BE2C (cell line): ENCODE measurements at regions not wholly inside any gene's neighbourhood (a gene's known extent, or its start where the extent isn't known, plus 50 kb on each side); places are given as distances from the start of the nearest gene placed in this dataset.

Source experiments
- DNase-seq: peaks from one replicate; pipeline ENCODE4 v3.0.0-alpha.2; 2020
- H3K27me3 ChIP-seq: fragments of 250-450 bp; sonication (Bioruptor Pico); 2 replicates; pipeline ENCODE4 v1.5.1; 2020; ENCODE audit warnings: mild to moderate bottlenecking
- H3K36me3 ChIP-seq: fragments of 250-450 bp; sonication (Bioruptor Pico); 2 replicates; pipeline ENCODE4 v1.5.1; 2020; ENCODE audit warnings: mild to moderate bottlenecking
- H3K4me1 ChIP-seq: fragments of 250-450 bp; sonication (Bioruptor Pico); 2 replicates; pipeline ENCODE4 v1.5.1; 2020
- H3K4me3 ChIP-seq: 2 replicates; pipeline ENCODE4 v1.5.1; 2011; ENCODE audit warnings: low read depth, low read length
- H3K9me3 ChIP-seq: fragments of 250-450 bp; sonication (Bioruptor Pico); 2 replicates; pipeline ENCODE4 v1.5.1; 2020
- CTCF ChIP-seq: IDR thresholded peaks from 2 replicates; pipeline ENCODE4 v1.5.1; 2012; ENCODE audit warnings: mild to moderate bottlenecking, low read depth, low read length

- Histone ChIP-seq H3K9me3 (no peaks in the 10 kb centered on the region), H3K27me3 (0 out of 2 replicates have a peak, but pooled peaks cover 2% of the 10 kb centered on the region), H3K4me3 (no peak overlapping the region), H3K4me1 (no peaks in the 10 kb centered on the region), H3K36me3 (no peaks in the 10 kb centered on the region)
- TF ChIP-seq CTCF: no peak
- no peak for DNase-seq
Measured at GRCh38 chr6:4587171-4587570, 189.0 kb upstream of the CDYL start.

- Histone ChIP-seq H3K27me3 (0 out of 2 replicates have a peak, but pooled peaks cover 2% of the 10 kb centered on the region), H3K4me3 (no peak overlapping the region), H3K9me3 (no peaks in the 10 kb centered on the region), H3K36me3 (no peaks in the 10 kb centered on the region), H3K4me1 (no peaks in the 10 kb centered on the region)
- no peak for TF ChIP-seq CTCF
- no peak for DNase-seq
Measured at GRCh38 chr6:4586469-4586859, 189.7 kb upstream of the CDYL start.

GRCh38 chr6:4585682-4586468 is 190.3 kb upstream of the CDYL start:
- no peak overlapping the region for H3K4me3 ChIP-seq
- H3K4me1 ChIP-seq: no peaks in the 10 kb centered on the region
- no peaks in the 10 kb centered on the region for H3K9me3 ChIP-seq
- TF ChIP-seq CTCF: no peak
- no peaks in the 10 kb centered on the region for H3K36me3 ChIP-seq
- H3K27me3 ChIP-seq: 0 out of 2 replicates have a peak, but pooled peaks cover 2% of the 10 kb centered on the region
- no peak for DNase-seq

GRCh38 chr6:4584801-4585200 is 191.4 kb upstream of the CDYL start:
- H3K27me3 ChIP-seq: 0 out of 2 replicates have a peak, but pooled peaks cover 2% of the 10 kb centered on the region
- no peaks in the 10 kb centered on the region for H3K9me3 ChIP-seq
- no peaks in the 10 kb centered on the region for H3K4me1 ChIP-seq

GRCh38 chr6:4582506-4583417 is 193.4 kb upstream of the CDYL start:
- Histone ChIP-seq H3K27me3 (0 out of 2 replicates have a peak, but pooled peaks cover 2% of the 10 kb centered on the region), H3K4me1 (no peaks in the 10 kb centered on the region), H3K36me3 (no peaks in the 10 kb centered on the region), H3K9me3 (no peaks in the 10 kb centered on the region), H3K4me3 (no peak overlapping the region)
- no peak for TF ChIP-seq CTCF
- DNase-seq: no peak

More at GRCh38 chr6:4584801-4585200, 191.4 kb upstream of the CDYL start:
- no peak for DNase-seq
- no peak overlapping the region for H3K4me3 ChIP-seq
- no peak for TF ChIP-seq CTCF
- H3K36me3 ChIP-seq: no peaks in the 10 kb centered on the region
